ENCODE measurements at regions not wholly inside any gene's neighbourhood (a gene's known extent, or its start where the extent isn't known, plus 50 kb on each side); places are given as distances from the start of the nearest gene placed in this dataset.

GRCh38 chr10:83222300-83222699 lies 917.0 kb upstream of the GHITM start:
- TF ChIP-seq CTCF (optimal IDR thresholded peaks at IDR 0.05 in 1 of 3, IDR thresholded peaks at IDR 0.05 in 1 of 3, conservative IDR thresholded peaks at IDR 0.05 in 1 of 3; ENCODE audit: extremely low read depth in 1 of 3, insufficient read depth in 2 of 3, low read length in 3 of 3) (no peak), EZH2 (IDR thresholded peaks at IDR 0.05; ENCODE audit: low read length) (no peak)

All from keratinocyte (primary cell).